Left lung (tissue), 4 donors: ENCODE measurements at regions not wholly inside any gene's neighbourhood (a gene's known extent, or its start where the extent isn't known, plus 50 kb on each side); places are given as distances from the start of the nearest gene placed in this dataset.

ENCODE experiments used
- ATAC-seq: fragments of 200-7000 bp; cut with Tn5 transposase; one replicate; pipeline ENCODE4 v1.9.1; 2020; ENCODE audit warnings: moderate library complexity
- DNase-seq, 4 donors: peaks; one replicate each; pipeline ENCODE4 v3.0.0-alpha.2; 2013 to 2020
- H3K27ac ChIP-seq, 2 donors: fragments of 200-600 bp; sonication (generic) in 1 of 2; one replicate each; pipeline versions ENCODE4 v1.5.0 to v1.8.0; 2020 to 2021
- H3K27me3 ChIP-seq, 2 donors: fragments of 200-600 bp; sonication (generic) in 1 of 2; one replicate each; pipeline versions ENCODE4 v1.5.0 to v1.8.0; 2020 to 2021
- H3K36me3 ChIP-seq, 2 donors: fragments of 200-600 bp; sonication (generic) in 1 of 2; one replicate each; pipeline versions ENCODE4 v1.5.0 to v1.8.0; 2020 to 2021
- H3K4me1 ChIP-seq, 2 donors: fragments of 200-600 bp; one replicate each; pipeline ENCODE4 v1.8.0; 2021
- H3K4me3 ChIP-seq, 2 donors: fragments of 200-600 bp; sonication (generic) in 1 of 2; one replicate each; pipeline versions ENCODE4 v1.5.0 to v1.8.0; 2020 to 2021; ENCODE audit warnings: mild to moderate bottlenecking in 1 of 2
- H3K9me3 ChIP-seq, 2 donors: fragments of 200-600 bp; sonication (generic) in 1 of 2; one replicate each; pipeline versions ENCODE4 v1.5.0 to v1.8.0; 2020 to 2021
- intact Hi-C, 2 donors: fragments of 100-400 bp; cut with DNase I; formaldehyde crosslinking; loops; one replicate each; pipeline versions ENCODE4 v1.11.2 to v1.14.2; 2022
- TF ChIP-seq, protein P1 (sequence below), 2 donors: fragments of 200-600 bp; sonication (generic) in 1 of 2; IDR thresholded peaks; one replicate each; pipeline versions ENCODE4 v1.5.0 to v1.8.0; 2021; ENCODE audit warnings: antibody characterized with exemption in 2 of 2
- donor health status: DM: no; HTN: yes; CAD: no.
- donor health status: DM: no; HTN: no; CAD: no.

DNA sequence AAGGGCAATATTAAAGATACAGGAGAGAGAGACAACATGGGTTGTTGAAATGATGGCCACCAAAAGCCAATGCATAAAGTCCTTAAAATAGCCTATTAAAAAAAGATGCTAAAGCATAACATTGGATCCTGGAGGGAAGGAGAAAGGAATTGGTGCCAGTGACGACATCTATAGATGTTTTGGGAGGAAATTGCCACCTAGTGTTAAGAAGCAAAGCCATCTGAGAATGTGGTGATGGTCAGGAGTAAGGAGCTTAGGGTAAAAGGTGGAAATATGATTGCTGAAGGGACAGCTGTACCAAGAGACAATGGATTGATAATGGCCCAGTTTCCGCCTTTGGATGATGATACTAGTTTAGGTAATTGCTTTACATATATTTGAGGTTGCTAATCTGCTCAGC is 85.1 kb downstream of the TMEM30B start:
- TF ChIP-seq, protein P1, sequence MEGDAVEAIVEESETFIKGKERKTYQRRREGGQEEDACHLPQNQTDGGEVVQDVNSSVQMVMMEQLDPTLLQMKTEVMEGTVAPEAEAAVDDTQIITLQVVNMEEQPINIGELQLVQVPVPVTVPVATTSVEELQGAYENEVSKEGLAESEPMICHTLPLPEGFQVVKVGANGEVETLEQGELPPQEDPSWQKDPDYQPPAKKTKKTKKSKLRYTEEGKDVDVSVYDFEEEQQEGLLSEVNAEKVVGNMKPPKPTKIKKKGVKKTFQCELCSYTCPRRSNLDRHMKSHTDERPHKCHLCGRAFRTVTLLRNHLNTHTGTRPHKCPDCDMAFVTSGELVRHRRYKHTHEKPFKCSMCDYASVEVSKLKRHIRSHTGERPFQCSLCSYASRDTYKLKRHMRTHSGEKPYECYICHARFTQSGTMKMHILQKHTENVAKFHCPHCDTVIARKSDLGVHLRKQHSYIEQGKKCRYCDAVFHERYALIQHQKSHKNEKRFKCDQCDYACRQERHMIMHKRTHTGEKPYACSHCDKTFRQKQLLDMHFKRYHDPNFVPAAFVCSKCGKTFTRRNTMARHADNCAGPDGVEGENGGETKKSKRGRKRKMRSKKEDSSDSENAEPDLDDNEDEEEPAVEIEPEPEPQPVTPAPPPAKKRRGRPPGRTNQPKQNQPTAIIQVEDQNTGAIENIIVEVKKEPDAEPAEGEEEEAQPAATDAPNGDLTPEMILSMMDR (IDR thresholded peaks at IDR 0.05) = no peak
- Histone ChIP-seq H3K36me3 (no peaks in the 10 kb centered on the region), H3K27ac (no peak overlapping the region), H3K9me3 (no peaks in the 10 kb centered on the region), H3K4me1 (no peaks in the 10 kb centered on the region), H3K27me3 (peaks cover 0 to 11% of the 10 kb centered on the region in 2 donors), H3K4me3 (no peak overlapping the region)
- ATAC-seq (no peak), DNase-seq (no peak)
- intact Hi-C loops = no loop called here

DNA sequence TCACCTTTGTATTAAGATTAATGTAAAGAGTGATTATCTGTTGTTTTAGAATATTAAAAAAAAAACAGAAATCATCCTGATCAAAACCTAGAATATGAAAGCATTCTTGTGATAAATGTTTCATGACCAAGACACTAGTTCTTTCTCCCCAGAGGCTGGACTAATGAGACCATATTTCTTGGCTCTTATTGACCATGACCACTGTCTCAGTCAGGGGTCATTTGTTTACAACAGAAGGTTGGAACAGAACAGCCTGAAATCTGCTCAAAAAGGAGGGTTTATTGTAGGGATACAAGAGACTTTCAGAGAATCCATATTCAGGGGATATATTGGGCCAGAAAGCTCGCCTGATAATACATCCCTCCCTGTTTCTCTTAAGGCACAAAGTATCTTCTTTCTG is 87.7 kb downstream of the TMEM30B start:
- Histone ChIP-seq H3K27me3 (peaks cover 5 to 24% of the 10 kb centered on the region in 2 donors), H3K4me1 (peaks cover 0 to 3% of the 10 kb centered on the region in 2 donors), H3K27ac (no peak overlapping the region), H3K9me3 (no peaks in the 10 kb centered on the region), H3K36me3 (no peaks in the 10 kb centered on the region), H3K4me3 (no peak overlapping the region)
- DNase-seq (no peak), ATAC-seq (no peak)
- intact Hi-C loops = no loop called here
- TF ChIP-seq, protein P1 (IDR thresholded peaks at IDR 0.05) = no peak

DNA sequence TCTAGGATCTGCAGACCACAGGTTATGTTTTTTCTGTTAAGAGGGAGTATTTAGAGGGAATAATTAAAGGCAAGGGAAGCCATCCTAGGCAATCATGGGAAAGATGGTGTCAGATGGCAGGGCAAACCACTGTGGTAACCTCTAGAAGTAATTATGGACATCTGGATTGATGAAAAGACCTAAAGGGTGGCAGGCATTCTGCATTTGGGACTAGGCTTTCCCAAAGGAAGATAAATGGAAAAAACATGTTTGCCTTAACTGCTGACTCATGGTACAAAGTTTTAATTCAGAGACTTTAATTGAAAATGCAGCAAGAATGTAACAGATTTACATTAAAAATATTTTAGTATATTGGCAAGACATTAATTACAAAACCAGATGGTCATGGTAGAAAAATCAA is 88.1 kb downstream of the TMEM30B start:
- Histone ChIP-seq H3K4me3 (no peak overlapping the region), H3K9me3 (no peaks in the 10 kb centered on the region), H3K27me3 (peaks cover 5 to 28% of the 10 kb centered on the region in 2 donors), H3K4me1 (peaks cover 0 to 3% of the 10 kb centered on the region in 2 donors), H3K27ac (no peak overlapping the region), H3K36me3 (no peaks in the 10 kb centered on the region)
- no peak for ATAC-seq
- TF ChIP-seq, protein P1 (IDR thresholded peaks at IDR 0.05) = no peak
- intact Hi-C loops = no loop called here
- DNase-seq = no peak

DNA sequence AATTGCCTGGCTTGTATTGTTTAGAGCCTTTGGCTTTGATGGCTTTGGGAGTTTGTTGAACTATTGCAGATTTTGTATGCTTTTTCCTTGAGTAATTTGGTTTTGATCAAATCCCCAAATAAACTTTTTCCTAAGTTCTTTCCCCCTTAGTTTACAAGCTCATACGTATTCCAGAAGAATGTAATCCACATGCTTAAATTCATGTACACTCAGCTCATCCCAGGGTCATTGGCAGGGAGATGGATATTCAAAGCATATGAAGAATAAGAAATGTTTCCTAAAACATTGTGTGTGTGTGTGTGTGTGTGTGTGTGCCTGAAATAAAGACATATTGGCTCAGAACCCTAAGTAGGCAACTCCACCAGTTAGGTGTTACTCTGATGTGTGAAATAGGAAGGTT is 89.4 kb downstream of the TMEM30B start:
- DNase-seq (no peak), ATAC-seq (no peak)
- Histone ChIP-seq H3K4me1 (peaks cover 3 to 6% of the 10 kb centered on the region in 2 donors), H3K9me3 (no peaks in the 10 kb centered on the region), H3K36me3 (no peaks in the 10 kb centered on the region), H3K27me3 (peaks cover 5 to 40% of the 10 kb centered on the region in 2 donors), H3K4me3 (no peak overlapping the region), H3K27ac (no peak overlapping the region)
- TF ChIP-seq, protein P1 (IDR thresholded peaks at IDR 0.05) = no peak
- intact Hi-C loops = no loop called here

DNA sequence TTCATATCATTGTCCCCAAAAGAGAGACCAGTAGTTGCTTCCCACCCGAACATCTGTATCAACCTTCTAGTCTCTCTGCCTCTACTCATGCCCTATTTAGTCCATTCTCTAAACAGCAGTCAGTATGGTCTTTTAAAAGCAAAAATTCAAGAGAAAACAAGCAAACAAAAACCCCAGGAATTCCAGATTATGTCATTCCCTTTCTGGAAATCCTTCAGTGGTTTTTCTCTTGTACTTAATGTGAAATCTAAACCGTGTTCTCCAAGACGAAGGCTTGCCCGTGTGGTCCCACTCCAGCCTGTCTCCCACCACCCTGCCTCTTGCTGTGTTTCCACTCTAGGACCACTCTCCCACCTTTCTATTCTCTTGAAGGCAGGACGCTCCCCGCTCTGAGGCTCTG is 90.8 kb downstream of the TMEM30B start:
- H3K27me3 ChIP-seq = peaks cover 5 to 43% of the 10 kb centered on the region in 2 donors
- TF ChIP-seq, protein P1 (IDR thresholded peaks at IDR 0.05) = no peak
- no peak overlapping the region for H3K4me3 ChIP-seq
- no peak overlapping the region for H3K27ac ChIP-seq
- no peak for ATAC-seq
- H3K9me3 ChIP-seq = no peaks in the 10 kb centered on the region
- H3K4me1 ChIP-seq = peaks cover 3 to 8% of the 10 kb centered on the region in 2 donors
- DNase-seq = no peak
- H3K36me3 ChIP-seq = no peaks in the 10 kb centered on the region
- intact Hi-C loops = no loop called here
